K562 (cell line): ENCODE measurements at regions not wholly inside any gene's neighbourhood (a gene's known extent, or its start where the extent isn't known, plus 50 kb on each side); places are given as distances from the start of the nearest gene placed in this dataset.

Experiments
- ATAC-seq: fragments of 200-7000 bp; cut with Tn5 transposase; 3 replicates; pipeline ENCODE4 v1.9.1; 2020; ENCODE audit warnings: moderate library complexity
- BruUV-seq: library from RNA; stranded (reverse); fragments of 400-500 nt; replicated peaks from 2 replicates; lab custom pipeline; 2021; lab: Mats Ljungman, UMichigan
- CTCF ChIA-PET: fragments of 300-600 bp; formaldehyde crosslinking; extraction: SDS; loops from one replicate; lab custom pipeline; 2021; ENCODE audit warnings: low intra/inter-chr PET ratio; lab: Yijun Ruan, JAX
- POLR2A ChIA-PET: fragments of 300-600, 350-650 bp; sonication (Branson Sonifier 250); formaldehyde crosslinking; extraction: SDS; loops from one replicate; lab custom pipeline; 2021; ENCODE audit warnings: antibody characterized with exemption, inconsistent platforms; lab: Yijun Ruan, JAX
- DNase-seq, 4 experiments: peaks; one replicate each; pipeline versions ENCODE4 v3.0.0 to v3.0.0-alpha.2; 2011 to 2018; ENCODE audit warnings: low spot score in 3 of 4, mixed read lengths in 3 of 4; ENCODE audit errors: extremely low read depth in 1 of 4
- FAIRE-seq: peaks from 2 replicates; lab custom pipeline; 2011; peaks lifted over from hg19 to GRCh38; lab: Jason Lieb, UNC
- H2AFZ ChIP-seq: 2 replicates; pipeline ENCODE4 v1.6.0; 2011; ENCODE audit warnings: low read depth, low read length, control low read depth, inconsistent platforms
- H3K27ac ChIP-seq: fragments of 200-600 bp; 3 replicates; pipeline ENCODE4 v1.8.0; 2011; ENCODE audit warnings: low read depth, mild to moderate bottlenecking, control low read depth, inconsistent platforms, low read length, moderate library complexity, mixed read lengths; ENCODE audit errors: extremely low read depth
- H3K27me3 ChIP-seq, 2 experiments: fragments of 300-600 bp in 1 of 2; 2 replicates in 1 of 2; 3 replicates in 1 of 2; pipeline versions ENCODE4 v1.6.0 to v1.8.0; 2011; ENCODE audit warnings: inconsistent platforms in 2 of 2, low read length in 2 of 2, mild to moderate bottlenecking in 1 of 2, mixed read lengths in 1 of 2, moderate library complexity in 1 of 2; ENCODE audit not compliant: control insufficient read depth in 2 of 2, insufficient read depth in 2 of 2
- H3K36me3 ChIP-seq: fragments of 300-600 bp; 3 replicates; pipeline ENCODE4 v1.8.0; 2011; ENCODE audit warnings: mild to moderate bottlenecking, low read length, inconsistent platforms; ENCODE audit not compliant: control insufficient read depth, insufficient read depth
- H3K4me1 ChIP-seq, 2 experiments: fragments of 200-600 bp in 1 of 2; replicated peaks in 1 of 2; 2 replicates in 1 of 2; 3 replicates in 1 of 2; pipeline versions ENCODE4 v1.5.1 to v1.8.0; 2011; ENCODE audit warnings: inconsistent platforms in 2 of 2, low read length in 2 of 2, mild to moderate bottlenecking in 1 of 2, mixed read lengths in 1 of 2, moderate library complexity in 1 of 2; ENCODE audit not compliant: control insufficient read depth in 2 of 2, insufficient read depth in 2 of 2
- H3K4me2 ChIP-seq: 2 replicates; pipeline ENCODE4 v1.6.1; 2011; ENCODE audit warnings: low read length, control low read depth, inconsistent platforms, mixed read lengths; ENCODE audit not compliant: insufficient read depth
- H3K4me3 ChIP-seq: fragments of 200-600 bp; sonication (generic), shearing (Covaris generic); 2 replicates; pipeline ENCODE4 v1.5.1; 2016; ENCODE audit warnings: control low read depth, inconsistent platforms
- H3K79me2 ChIP-seq: fragments of 200-600 bp; 3 replicates; pipeline ENCODE4 v1.8.0; 2011; ENCODE audit warnings: low read length, inconsistent platforms; ENCODE audit not compliant: control insufficient read depth, insufficient read depth
- H3K9ac ChIP-seq, 2 experiments: 2 replicates each; pipeline versions ENCODE4 v1.6.0 to v1.6.1; 2011; ENCODE audit warnings: low read depth in 2 of 2, low read length in 2 of 2, control low read depth in 1 of 2, inconsistent platforms in 1 of 2, mild to moderate bottlenecking in 1 of 2, mixed read lengths in 1 of 2; ENCODE audit not compliant: insufficient read depth in 1 of 2
- H3K9me1 ChIP-seq: one replicate; pipeline ENCODE4 v1.6.0; 2011; ENCODE audit warnings: inconsistent platforms, mild to moderate bottlenecking, low read length, moderate library complexity; ENCODE audit not compliant: control insufficient read depth, insufficient read depth
- H3K9me3 ChIP-seq: replicated peaks from 2 replicates; pipeline ENCODE4 v1.5.1; 2011; ENCODE audit warnings: low read depth, low read length, inconsistent platforms; ENCODE audit not compliant: control insufficient read depth, insufficient read depth
- H4K20me1 ChIP-seq: replicated peaks from 2 replicates; pipeline ENCODE4 v1.6.1; 2011; ENCODE audit warnings: low read length, inconsistent platforms, mixed read lengths; ENCODE audit not compliant: control insufficient read depth, insufficient read depth
- ATF7 ChIP-seq: fragments of 450-650 bp; IDR thresholded peaks from 2 replicates; pipeline ENCODE4 v1.7.1; 2014; ENCODE audit warnings: mild to moderate bottlenecking, moderate library complexity
- BRD9 ChIP-seq: fragments of 450-650 bp; IDR thresholded peaks from 2 replicates; pipeline ENCODE4 v1.6.1; 2018; ENCODE audit warnings: low read depth; ENCODE audit not compliant: partially characterized antibody
- KLF16 ChIP-seq: IDR thresholded peaks from 2 replicates; pipeline ENCODE4 v1.6.1; 2016; ENCODE audit warnings: antibody characterized with exemption
- TOE1 ChIP-seq, 2 experiments: fragments of 450-650 bp in 1 of 2; sonication (generic) in 1 of 2; formaldehyde crosslinking in 1 of 2; IDR thresholded peaks; 2 replicates each; pipeline versions ENCODE4 v1.7.1 to v1.8.0; 2016 to 2022; ENCODE audit warnings: borderline replicate concordance in 2 of 2, mild to moderate bottlenecking in 2 of 2, antibody characterized with exemption in 1 of 2, inconsistent platforms in 1 of 2, low read depth in 1 of 2, missing genetic modification reagents in 1 of 2, moderate library complexity in 1 of 2
- ZKSCAN8 ChIP-seq: fragments of 200-800 bp; sonication (Bioruptor generic); IDR thresholded peaks from 2 replicates; pipeline ENCODE4 v1.6.1; 2016; ENCODE audit warnings: missing genetic modification characterization, missing compliant biosample characterization
- ZNF3 ChIP-seq: fragments of 250-450 bp; sonication (Bioruptor Pico); IDR thresholded peaks from 2 replicates; pipeline ENCODE4 v1.5.0; 2021; ENCODE audit warnings: mild to moderate bottlenecking, moderate library complexity
- ZNF740 ChIP-seq, 3 experiments: fragments of 200-800 bp in 1 of 3; sonication (Bioruptor generic) in 1 of 3; sonication (generic) in 1 of 3; formaldehyde crosslinking in 1 of 3; IDR thresholded peaks; 2 replicates each; pipeline versions ENCODE4 v1.6.1 to v1.8.0; 2016 to 2022; ENCODE audit warnings: mild to moderate bottlenecking in 2 of 3, missing compliant biosample characterization in 2 of 3, missing genetic modification characterization in 2 of 3, missing genetic modification reagents in 1 of 3
- ZNF778 ChIP-seq: fragments of 450-650 bp; formaldehyde crosslinking; IDR thresholded peaks from 2 replicates; pipeline ENCODE4 v1.4.0; 2020; ENCODE audit warnings: mild to moderate bottlenecking, moderate library complexity
- WGBS: fragments of 100-300 bp; shearing (Covaris generic); methylation state at CpG from one replicate; pipeline ENCODE4 v1.1.6; 2016; ENCODE audit warnings: low coverage, mixed read lengths; ENCODE audit not compliant: insufficient coverage; ENCODE audit errors: missing lambda C conversion rate; 5-methylcytosine and 5-hydroxymethylcytosine counted together
- in situ Hi-C: fragments of 300-500 bp; cut with MboI; formaldehyde crosslinking; loops from 4 replicates; pipeline ENCODE4 v1.15.0; 2018; ENCODE audit warnings: inconsistent platforms, mixed read lengths
- intact Hi-C: fragments of 100-400 bp; cut with micrococcal nuclease; formaldehyde crosslinking; loops from 2 replicates; pipeline ENCODE4 v1.14.2; 2022
- TF ChIP-seq, protein P1 (sequence below): fragments of 450-650 bp; IDR thresholded peaks from 2 replicates; pipeline ENCODE4 v1.6.1; 2017; ENCODE audit warnings: antibody characterized with exemption, mild to moderate bottlenecking
- TF ChIP-seq, protein P2 (sequence below): fragments of 450-650 bp; formaldehyde crosslinking; IDR thresholded peaks from 2 replicates; pipeline ENCODE4 v1.4.0; 2020; ENCODE audit warnings: mild to moderate bottlenecking, moderate library complexity
- TF ChIP-seq, protein P3 (sequence below): fragments of 450-650 bp; conservative IDR thresholded peaks from 2 replicates; pipeline ENCODE4 v1.6.1; 2016; ENCODE audit warnings: missing genetic modification characterization, low read depth, mild to moderate bottlenecking, missing compliant biosample characterization, moderate library complexity
- TF ChIP-seq, protein P4 (sequence below): fragments of 250-450 bp; sonication (Bioruptor Pico); IDR thresholded peaks from 2 replicates; pipeline ENCODE4 v1.5.0; 2022; ENCODE audit warnings: mild to moderate bottlenecking

DNA sequence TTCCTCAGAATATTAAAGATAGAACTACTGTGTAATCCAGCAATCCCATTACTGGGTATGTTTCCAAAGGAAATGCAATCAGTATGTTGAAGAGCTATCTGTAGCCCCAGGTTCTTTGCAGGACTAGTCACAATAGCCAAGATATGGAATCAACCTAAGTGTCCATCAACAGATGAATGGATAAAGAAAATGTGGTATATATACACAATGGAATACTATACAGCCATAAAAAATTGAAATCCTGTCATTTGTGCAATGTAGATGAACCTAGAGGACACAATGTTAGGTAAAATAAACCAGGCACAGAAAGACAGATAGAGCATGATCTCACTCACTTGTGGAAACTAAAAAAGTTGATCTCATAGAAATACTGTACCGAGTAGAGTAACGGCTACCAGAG lies 306.0 kb upstream of the MARCKS start:
- Histone ChIP-seq H3K9ac (no peak overlapping the region), H3K36me3 (no peaks in the 10 kb centered on the region), H4K20me1 (no peaks in the 10 kb centered on the region), H3K4me3 (no peak overlapping the region), H3K4me1 (no peaks in the 10 kb centered on the region), H3K79me2 (no peaks in the 10 kb centered on the region), H3K27me3 (no peaks in the 10 kb centered on the region), H3K9me1 (no peaks in the 10 kb centered on the region), H3K27ac (no peak overlapping the region), H3K4me2 (no peak overlapping the region), H3K9me3 (no peaks in the 10 kb centered on the region), H2AFZ (no peak overlapping the region)
- POLR2A ChIA-PET: no interaction called here
- intact Hi-C loops: no loop called here
- no peak for ATAC-seq
- no TSS peak for BruUV-seq
- in situ Hi-C loops: no loop called here
- CTCF ChIA-PET: no interaction called here
- no peak for DNase-seq
- no peak for FAIRE-seq
- 0% methylated on average over 2 of the region's 2 CpGs for WGBS
- TF ChIP-seq ATF7: no peak
- no peak for TF ChIP-seq ZKSCAN8
- TF ChIP-seq, protein P1, sequence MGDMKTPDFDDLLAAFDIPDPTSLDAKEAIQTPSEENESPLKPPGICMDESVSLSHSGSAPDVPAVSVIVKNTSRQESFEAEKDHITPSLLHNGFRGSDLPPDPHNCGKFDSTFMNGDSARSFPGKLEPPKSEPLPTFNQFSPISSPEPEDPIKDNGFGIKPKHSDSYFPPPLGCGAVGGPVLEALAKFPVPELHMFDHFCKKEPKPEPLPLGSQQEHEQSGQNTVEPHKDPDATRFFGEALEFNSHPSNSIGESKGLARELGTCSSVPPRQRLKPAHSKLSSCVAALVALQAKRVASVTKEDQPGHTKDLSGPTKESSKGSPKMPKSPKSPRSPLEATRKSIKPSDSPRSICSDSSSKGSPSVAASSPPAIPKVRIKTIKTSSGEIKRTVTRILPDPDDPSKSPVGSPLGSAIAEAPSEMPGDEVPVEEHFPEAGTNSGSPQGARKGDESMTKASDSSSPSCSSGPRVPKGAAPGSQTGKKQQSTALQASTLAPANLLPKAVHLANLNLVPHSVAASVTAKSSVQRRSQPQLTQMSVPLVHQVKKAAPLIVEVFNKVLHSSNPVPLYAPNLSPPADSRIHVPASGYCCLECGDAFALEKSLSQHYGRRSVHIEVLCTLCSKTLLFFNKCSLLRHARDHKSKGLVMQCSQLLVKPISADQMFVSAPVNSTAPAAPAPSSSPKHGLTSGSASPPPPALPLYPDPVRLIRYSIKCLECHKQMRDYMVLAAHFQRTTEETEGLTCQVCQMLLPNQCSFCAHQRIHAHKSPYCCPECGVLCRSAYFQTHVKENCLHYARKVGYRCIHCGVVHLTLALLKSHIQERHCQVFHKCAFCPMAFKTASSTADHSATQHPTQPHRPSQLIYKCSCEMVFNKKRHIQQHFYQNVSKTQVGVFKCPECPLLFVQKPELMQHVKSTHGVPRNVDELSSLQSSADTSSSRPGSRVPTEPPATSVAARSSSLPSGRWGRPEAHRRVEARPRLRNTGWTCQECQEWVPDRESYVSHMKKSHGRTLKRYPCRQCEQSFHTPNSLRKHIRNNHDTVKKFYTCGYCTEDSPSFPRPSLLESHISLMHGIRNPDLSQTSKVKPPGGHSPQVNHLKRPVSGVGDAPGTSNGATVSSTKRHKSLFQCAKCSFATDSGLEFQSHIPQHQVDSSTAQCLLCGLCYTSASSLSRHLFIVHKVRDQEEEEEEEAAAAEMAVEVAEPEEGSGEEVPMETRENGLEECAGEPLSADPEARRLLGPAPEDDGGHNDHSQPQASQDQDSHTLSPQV: no peak
- no peak for TF ChIP-seq ZNF778 (CRISPR knock-in tag)
- TF ChIP-seq, protein P2, sequence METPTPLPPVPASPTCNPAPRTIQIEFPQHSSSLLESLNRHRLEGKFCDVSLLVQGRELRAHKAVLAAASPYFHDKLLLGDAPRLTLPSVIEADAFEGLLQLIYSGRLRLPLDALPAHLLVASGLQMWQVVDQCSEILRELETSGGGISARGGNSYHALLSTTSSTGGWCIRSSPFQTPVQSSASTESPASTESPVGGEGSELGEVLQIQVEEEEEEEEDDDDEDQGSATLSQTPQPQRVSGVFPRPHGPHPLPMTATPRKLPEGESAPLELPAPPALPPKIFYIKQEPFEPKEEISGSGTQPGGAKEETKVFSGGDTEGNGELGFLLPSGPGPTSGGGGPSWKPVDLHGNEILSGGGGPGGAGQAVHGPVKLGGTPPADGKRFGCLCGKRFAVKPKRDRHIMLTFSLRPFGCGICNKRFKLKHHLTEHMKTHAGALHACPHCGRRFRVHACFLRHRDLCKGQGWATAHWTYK (CRISPR knock-in tag): no peak
- TF ChIP-seq BRD9: no peak
- TF ChIP-seq, protein P3, sequence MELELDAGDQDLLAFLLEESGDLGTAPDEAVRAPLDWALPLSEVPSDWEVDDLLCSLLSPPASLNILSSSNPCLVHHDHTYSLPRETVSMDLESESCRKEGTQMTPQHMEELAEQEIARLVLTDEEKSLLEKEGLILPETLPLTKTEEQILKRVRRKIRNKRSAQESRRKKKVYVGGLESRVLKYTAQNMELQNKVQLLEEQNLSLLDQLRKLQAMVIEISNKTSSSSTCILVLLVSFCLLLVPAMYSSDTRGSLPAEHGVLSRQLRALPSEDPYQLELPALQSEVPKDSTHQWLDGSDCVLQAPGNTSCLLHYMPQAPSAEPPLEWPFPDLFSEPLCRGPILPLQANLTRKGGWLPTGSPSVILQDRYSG: no peak
- TF ChIP-seq TOE1 (IDR thresholded peaks at IDR 0.05; ENCODE audit: borderline replicate concordance): no peak
- no peak for TF ChIP-seq TOE1 (CRISPR knock-in tag; IDR thresholded peaks at IDR 0.05; ENCODE audit: borderline replicate concordance, low read depth)
- no peak for TF ChIP-seq KLF16
- no peak for TF ChIP-seq ZNF740 (CRISPR knock-in tag; IDR thresholded peaks at IDR 0.05)
- TF ChIP-seq ZNF740 (tag; IDR thresholded peaks at IDR 0.05): no peak
- TF ChIP-seq, protein P4, sequence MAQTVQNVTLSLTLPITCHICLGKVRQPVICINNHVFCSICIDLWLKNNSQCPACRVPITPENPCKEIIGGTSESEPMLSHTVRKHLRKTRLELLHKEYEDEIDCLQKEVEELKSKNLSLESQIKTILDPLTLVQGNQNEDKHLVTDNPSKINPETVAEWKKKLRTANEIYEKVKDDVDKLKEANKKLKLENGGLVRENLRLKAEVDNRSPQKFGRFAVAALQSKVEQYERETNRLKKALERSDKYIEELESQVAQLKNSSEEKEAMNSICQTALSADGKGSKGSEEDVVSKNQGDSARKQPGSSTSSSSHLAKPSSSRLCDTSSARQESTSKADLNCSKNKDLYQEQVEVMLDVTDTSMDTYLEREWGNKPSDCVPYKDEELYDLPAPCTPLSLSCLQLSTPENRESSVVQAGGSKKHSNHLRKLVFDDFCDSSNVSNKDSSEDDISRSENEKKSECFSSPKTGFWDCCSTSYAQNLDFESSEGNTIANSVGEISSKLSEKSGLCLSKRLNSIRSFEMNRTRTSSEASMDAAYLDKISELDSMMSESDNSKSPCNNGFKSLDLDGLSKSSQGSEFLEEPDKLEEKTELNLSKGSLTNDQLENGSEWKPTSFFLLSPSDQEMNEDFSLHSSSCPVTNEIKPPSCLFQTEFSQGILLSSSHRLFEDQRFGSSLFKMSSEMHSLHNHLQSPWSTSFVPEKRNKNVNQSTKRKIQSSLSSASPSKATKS (CRISPR knock-in tag): no peak
- TF ChIP-seq ZNF3 (CRISPR knock-in tag): no peak
